Lung (tissue), 11 donors: ENCODE measurements at regions not wholly inside any gene's neighbourhood (a gene's known extent, or its start where the extent isn't known, plus 50 kb on each side); places are given as distances from the start of the nearest gene placed in this dataset.
A peak's percentile ranks its signal among the peaks of the same experiment; 100 is the strongest.

Experiments used
- ATAC-seq: fragments of 200-7000 bp; cut with Tn5 transposase; one replicate; pipeline ENCODE4 v1.9.1; 2020; ENCODE audit warnings: moderate number of reproducible peaks; ENCODE audit not compliant: insufficient read depth, low FRiP score
- DNase-seq, 3 donors: peaks; one replicate each; pipeline ENCODE4 v3.0.0-alpha.2; 2013 to 2017
- H3K27ac ChIP-seq, 2 donors: one replicate each; pipeline ENCODE4 v1.5.1; 2013; ENCODE audit warnings: mild to moderate bottlenecking in 2 of 2, moderate library complexity in 2 of 2, control low read depth in 1 of 2, inconsistent platforms in 1 of 2, low read depth in 1 of 2, low read length in 1 of 2
- H3K27me3 ChIP-seq, 3 donors: one replicate each; pipeline ENCODE4 v1.5.1; 2013; ENCODE audit warnings: low read length in 2 of 3; ENCODE audit not compliant: control insufficient read depth in 3 of 3, insufficient read depth in 3 of 3
- H3K36me3 ChIP-seq, 4 donors: one replicate each; pipeline ENCODE4 v1.5.1; 2013; ENCODE audit warnings: low read length in 4 of 4, mild to moderate bottlenecking in 1 of 4, moderate library complexity in 1 of 4; ENCODE audit not compliant: control insufficient read depth in 4 of 4, insufficient read depth in 4 of 4
- H3K4me1 ChIP-seq, 5 donors: one replicate each; pipeline ENCODE4 v1.5.1; 2013; ENCODE audit warnings: low read length in 5 of 5, mild to moderate bottlenecking in 2 of 5, moderate library complexity in 1 of 5; ENCODE audit not compliant: control insufficient read depth in 5 of 5, insufficient read depth in 5 of 5
- H3K4me3 ChIP-seq: one replicate; pipeline ENCODE4 v1.5.1; 2013; ENCODE audit warnings: mild to moderate bottlenecking, control low read depth, moderate library complexity
- H3K9ac ChIP-seq, 2 donors: one replicate each; pipeline ENCODE4 v1.5.1; 2013; ENCODE audit warnings: low read length in 2 of 2, control low read depth in 1 of 2; ENCODE audit not compliant: insufficient read depth in 1 of 2
- H3K9me3 ChIP-seq, 4 donors: one replicate each; pipeline ENCODE4 v1.5.1; 2013; ENCODE audit warnings: low read length in 3 of 4, mild to moderate bottlenecking in 1 of 4, moderate library complexity in 1 of 4; ENCODE audit not compliant: control insufficient read depth in 4 of 4, insufficient read depth in 3 of 4
- CTCF ChIP-seq: IDR thresholded peaks from 2 replicates; pipeline ENCODE4 v1.5.1; 2012; ENCODE audit warnings: mild to moderate bottlenecking; ENCODE audit errors: control extremely low read depth, extremely low read depth
- WGBS, 2 donors: extraction: QIAGEN DNeasy Blood & Tissue Kit; methylation state at CpG; one replicate each; pipeline ENCODE4 v1.1.7; 2013; 5-methylcytosine and 5-hydroxymethylcytosine counted together
- donor health status: control.
- donor health status: control.
- donor health status: Bipolar disorder and iron deficiency.
- donor health status: healthy.
- donor health status: DM: yes; HTN: yes; CAD: no.

GRCh38 chr13:33891196-33891742, 73.3 kb downstream of the RFC3 start:
- H3K4me3 ChIP-seq: no peak overlapping the region
- no peak overlapping the region for H3K27ac ChIP-seq
- H3K27me3 ChIP-seq: no peaks in the 10 kb centered on the region
- no peak overlapping the region for H3K9ac ChIP-seq
- peaks cover 0 to 9% (median 6%) of the 10 kb centered on the region in 4 donors for H3K9me3 ChIP-seq
- no peak for ATAC-seq
- no peaks in the 10 kb centered on the region for H3K36me3 ChIP-seq
- peaks cover 0 to 2% (median 0%) of the 10 kb centered on the region in 5 donors for H3K4me1 ChIP-seq
- DNase-seq: no peak
- TF ChIP-seq CTCF: no peak

- no peaks in the 10 kb centered on the region for H3K36me3 ChIP-seq
- no peak for TF ChIP-seq CTCF
- no peak overlapping the region for H3K9ac ChIP-seq
- DNase-seq (no peak), ATAC-seq (no peak)
- H3K4me3 ChIP-seq: no peak overlapping the region
- H3K27me3 ChIP-seq: no peaks in the 10 kb centered on the region
- no peak overlapping the region for H3K27ac ChIP-seq
- peaks cover 0 to 11% (median 6%) of the 10 kb centered on the region in 4 donors for H3K9me3 ChIP-seq
- H3K4me1 ChIP-seq: peaks cover 0 to 2% (median 0%) of the 10 kb centered on the region in 5 donors
Observed at GRCh38 chr13:33893559-33893958, 75.6 kb downstream of the RFC3 start.

- WGBS, 2 donors: 81 to 84% methylated on average over 8 of the region's 8 CpGs
- no peak for ATAC-seq
- Histone ChIP-seq H3K27ac (no peak overlapping the region), H3K9ac (no peak overlapping the region), H3K4me3 (no peak overlapping the region), H3K4me1 (no peaks in the 10 kb centered on the region), H3K9me3 (no peaks in the 10 kb centered on the region), H3K27me3 (no peaks in the 10 kb centered on the region), H3K36me3 (no peaks in the 10 kb centered on the region)
- no peak for TF ChIP-seq CTCF
- DNase-seq: no peak
Observed at GRCh38 chr13:33904431-33904830, 86.5 kb downstream of the RFC3 start.

GRCh38 chr13:33908116-33908515, 90.2 kb downstream of the RFC3 start:
- ATAC-seq (no peak), DNase-seq (peak in 2 of 3 donors; percentile 22 to 23)
- no peaks in the 10 kb centered on the region for H3K4me1 ChIP-seq
- H3K9me3 ChIP-seq: no peaks in the 10 kb centered on the region
- WGBS, 2 donors: 83 to 89% methylated on average over 1 of the region's 1 CpG
- no peak overlapping the region for H3K9ac ChIP-seq
- H3K4me3 ChIP-seq: no peak overlapping the region
- H3K36me3 ChIP-seq: no peaks in the 10 kb centered on the region
- H3K27me3 ChIP-seq: no peaks in the 10 kb centered on the region
- TF ChIP-seq CTCF: no peak
- no peak overlapping the region for H3K27ac ChIP-seq
